GM21367 (cell line): ENCODE measurements at regions not wholly inside any gene's neighbourhood (a gene's known extent, or its start where the extent isn't known, plus 50 kb on each side); places are given as distances from the start of the nearest gene placed in this dataset.

ENCODE experiments used
- ATAC-seq: cut with Tn5 transposase; IDR thresholded peaks from one replicate; pipeline ENCODE4 v1.9.1; 2021; ENCODE audit not compliant: unreplicated experiment

GRCh38 chr19:30209617-30210600 is 162.3 kb upstream of the ZNF536 start:
- ATAC-seq: no peak

- no peak for ATAC-seq
Measured at GRCh38 chr19:30212574-30212973, 159.6 kb upstream of the ZNF536 start.

- ATAC-seq: no peak
Measured at GRCh38 chr19:30214651-30215051, 157.5 kb upstream of the ZNF536 start.

GRCh38 chr19:30215248-30215647 is 156.9 kb upstream of the ZNF536 start:
- no peak for ATAC-seq

- no peak for ATAC-seq
Measured at GRCh38 chr19:30216453-30216852, 155.7 kb upstream of the ZNF536 start.

GRCh38 chr19:30217461-30217860 is 154.7 kb upstream of the ZNF536 start:
- ATAC-seq: no peak

- no peak for ATAC-seq
Measured at GRCh38 chr19:30219702-30220101, 152.5 kb upstream of the ZNF536 start.

GRCh38 chr19:30221176-30221575 is 151.0 kb upstream of the ZNF536 start:
- ATAC-seq: no peak

GRCh38 chr19:30222428-30222873 is 149.7 kb upstream of the ZNF536 start:
- no peak for ATAC-seq

- no peak for ATAC-seq
Measured at GRCh38 chr19:30222992-30223865, 149.0 kb upstream of the ZNF536 start.

GRCh38 chr19:30223866-30224688 is 148.1 kb upstream of the ZNF536 start:
- no peak for ATAC-seq

- ATAC-seq: no peak
Measured at GRCh38 chr19:30224689-30225606, 147.2 kb upstream of the ZNF536 start.

- no peak for ATAC-seq
Measured at GRCh38 chr19:30225676-30226463, 146.3 kb upstream of the ZNF536 start.

GRCh38 chr19:30226464-30227011 is 145.6 kb upstream of the ZNF536 start:
- no peak for ATAC-seq

GRCh38 chr19:30227012-30227621 is 145.1 kb upstream of the ZNF536 start:
- no peak for ATAC-seq

- no peak for ATAC-seq
Measured at GRCh38 chr19:30227661-30228112, 144.5 kb upstream of the ZNF536 start.

GRCh38 chr19:30228113-30228834 is 143.9 kb upstream of the ZNF536 start:
- no peak for ATAC-seq
